Left hindlimb (tissue), 1 donor: ENCODE measurements at regions not wholly inside any gene's neighbourhood (a gene's known extent, or its start where the extent isn't known, plus 50 kb on each side); places are given as distances from the start of the nearest gene placed in this dataset.

Experiments used
- DNase-seq: peaks from one replicate; pipeline ENCODE4 v3.0.0-alpha.2; 2018

GRCh38 chr16:86632206-86632605, 53.9 kb downstream of the FOXL1 start:
- DNase-seq, result no peak

- no peak for DNase-seq
These were observed 54.6 kb downstream of the FOXL1 start for GRCh38 chr16:86632944-86633343.

GRCh38 chr16:86634292-86634691, 55.9 kb downstream of the FOXL1 start:
- DNase-seq, result no peak

- no peak for DNase-seq
These were observed 57.0 kb downstream of the FOXL1 start for GRCh38 chr16:86635176-86635876.

GRCh38 chr16:86635926-86636325, 57.6 kb downstream of the FOXL1 start:
- DNase-seq, result no peak

- no peak for DNase-seq
These were observed 59.4 kb downstream of the FOXL1 start for GRCh38 chr16:86637744-86638143.

- no peak for DNase-seq
These were observed 60.3 kb downstream of the FOXL1 start for GRCh38 chr16:86638642-86639041.

- no peak for DNase-seq
These were observed 61.0 kb downstream of the FOXL1 start for GRCh38 chr16:86639354-86639753.

GRCh38 chr16:86640265-86640843, 62.0 kb downstream of the FOXL1 start:
- DNase-seq, result no peak

GRCh38 chr16:86642087-86642486, 63.7 kb downstream of the FOXL1 start:
- no peak for DNase-seq

- DNase-seq, result no peak
These were observed 65.3 kb downstream of the FOXL1 start for GRCh38 chr16:86643671-86644070.

GRCh38 chr16:86647561-86647960, 69.2 kb downstream of the FOXL1 start:
- no peak for DNase-seq

- DNase-seq, result no peak
These were observed 71.5 kb downstream of the FOXL1 start for GRCh38 chr16:86649875-86650274.

GRCh38 chr16:86651013-86651627, 72.8 kb downstream of the FOXL1 start:
- no peak for DNase-seq

GRCh38 chr16:86651823-86652222, 73.5 kb downstream of the FOXL1 start:
- no peak for DNase-seq

GRCh38 chr16:86653285-86654006, 75.1 kb downstream of the FOXL1 start:
- no peak for DNase-seq

- DNase-seq, result no peak
These were observed 79.6 kb downstream of the FOXL1 start for GRCh38 chr16:86657972-86658371.

- no peak for DNase-seq
These were observed 82.3 kb downstream of the FOXL1 start for GRCh38 chr16:86660623-86661022.

GRCh38 chr16:86661706-86662105, 83.4 kb downstream of the FOXL1 start:
- DNase-seq, result no peak

GRCh38 chr16:86662195-86662594, 83.8 kb downstream of the FOXL1 start:
- no peak for DNase-seq

GRCh38 chr16:86662740-86663139, 84.4 kb downstream of the FOXL1 start:
- DNase-seq, result no peak

- DNase-seq, result no peak
These were observed 85.6 kb downstream of the FOXL1 start for GRCh38 chr16:86663685-86664521.
